ENCODE measurements at regions not wholly inside any gene's neighbourhood (a gene's known extent, or its start where the extent isn't known, plus 50 kb on each side); places are given as distances from the start of the nearest gene placed in this dataset.

DNA sequence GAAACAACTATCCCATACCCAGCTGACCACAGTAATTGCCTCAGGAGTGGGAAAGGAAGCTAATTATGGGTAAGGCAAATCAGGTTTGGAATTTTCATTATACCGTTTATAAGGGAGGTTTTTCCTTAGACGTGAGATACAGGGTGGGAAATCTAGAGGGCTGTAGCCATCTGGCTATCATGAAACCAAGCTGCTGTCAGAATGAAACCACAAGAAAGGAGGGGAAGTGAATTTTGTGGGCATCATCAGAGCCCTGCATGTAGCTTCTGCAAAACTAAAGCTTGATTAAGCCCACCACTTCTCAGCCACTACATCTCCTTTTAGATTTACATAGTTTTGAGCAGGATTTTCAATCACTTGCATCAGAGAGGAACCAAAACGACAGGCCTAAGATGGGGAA, 893.5 kb downstream of the TUSC7 start:
- Histone ChIP-seq H3K27me3 (ENCODE audit: insufficient read depth, low read length) (no peaks in the 10 kb centered on the region), H3K79me2 (ENCODE audit: control insufficient read depth, insufficient read depth, low read length, poor library complexity) (no peaks in the 10 kb centered on the region), H3K36me3 (ENCODE audit: control insufficient read depth in 1 of 2, insufficient read depth in 2 of 2, low read length in 2 of 2) (no peaks in the 10 kb centered on the region), H3K4me2 (ENCODE audit: low read length) (no peak overlapping the region), H2AFZ (ENCODE audit: insufficient read depth, low read length, poor library complexity) (no peak overlapping the region), H3K79me1 (ENCODE audit: low read length) (no peaks in the 10 kb centered on the region), H3K4ac (ENCODE audit: low read depth, low read length) (no peak overlapping the region), H2BK120ac (ENCODE audit: insufficient read depth, low read length, poor library complexity) (no peak overlapping the region), H3K4me1 (ENCODE audit: control insufficient read depth in 1 of 2, insufficient read depth in 2 of 2, low read length in 2 of 2) (no peaks in the 10 kb centered on the region), H4K91ac (ENCODE audit: low read depth, low read length) (no peak overlapping the region), H3K9ac (ENCODE audit: low read length) (no peak overlapping the region), H3K23ac (ENCODE audit: low read length) (no peak overlapping the region), H4K8ac (ENCODE audit: low read depth, low read length) (no peak overlapping the region), H2BK12ac (ENCODE audit: low read length) (no peak overlapping the region), H3K9me3 (ENCODE audit: insufficient read depth, low read depth, low read length) (no peaks in the 10 kb centered on the region), H3K4me3 (ENCODE audit: low read depth, low read length) (no peak overlapping the region), H4K12ac (ENCODE audit: low read depth, low read length) (no peak overlapping the region), H3K14ac (ENCODE audit: low read length) (no peak overlapping the region), H3K18ac (ENCODE audit: low read length) (no peak overlapping the region), H3K27ac (ENCODE audit: low read depth, low read length) (no peak overlapping the region), H2BK5ac (ENCODE audit: low read depth, low read length, poor library complexity) (no peak overlapping the region), H2AK5ac (ENCODE audit: low read length) (no peak overlapping the region)
- DNase-seq: no peak
- WGBS (ENCODE audit: extremely low coverage, insufficient coverage, insufficient read length): no CpG with 5 or more reads among the region's 3 CpGs

DNA sequence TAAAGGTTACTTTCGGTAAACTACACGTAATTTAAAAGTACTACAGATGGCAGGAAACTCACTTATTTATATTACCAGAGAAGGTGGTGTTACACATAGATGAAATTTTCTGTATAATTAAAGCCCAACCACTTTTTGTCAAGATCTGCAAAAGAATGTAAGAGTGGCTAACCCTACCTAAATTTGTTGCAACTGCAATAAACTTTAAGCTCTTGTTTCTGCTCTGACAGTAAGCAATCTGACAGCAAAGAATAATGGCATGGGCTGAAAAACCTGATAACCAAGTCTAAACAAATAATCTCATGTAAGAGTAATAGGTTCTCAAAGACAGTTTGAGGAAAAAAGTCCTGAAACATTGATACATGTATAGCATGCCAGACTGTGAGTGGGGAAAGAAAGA, 897.3 kb downstream of the TUSC7 start:
- Histone ChIP-seq H3K27me3 (ENCODE audit: insufficient read depth, low read length) (no peaks in the 10 kb centered on the region), H3K27ac (ENCODE audit: low read depth, low read length) (no peak overlapping the region), H3K18ac (ENCODE audit: low read length) (no peak overlapping the region), H2BK5ac (ENCODE audit: low read depth, low read length, poor library complexity) (no peak overlapping the region), H3K9me3 (ENCODE audit: insufficient read depth, low read depth, low read length) (no peaks in the 10 kb centered on the region), H3K4me1 (ENCODE audit: control insufficient read depth in 1 of 2, insufficient read depth in 2 of 2, low read length in 2 of 2) (no peaks in the 10 kb centered on the region), H3K9ac (ENCODE audit: low read length) (no peak overlapping the region), H3K36me3 (ENCODE audit: control insufficient read depth in 1 of 2, insufficient read depth in 2 of 2, low read length in 2 of 2) (no peaks in the 10 kb centered on the region), H2BK12ac (ENCODE audit: low read length) (no peak overlapping the region), H4K12ac (ENCODE audit: low read depth, low read length) (no peak overlapping the region), H2AFZ (ENCODE audit: insufficient read depth, low read length, poor library complexity) (no peak overlapping the region), H4K91ac (ENCODE audit: low read depth, low read length) (no peak overlapping the region), H3K14ac (ENCODE audit: low read length) (no peak overlapping the region), H3K79me2 (ENCODE audit: control insufficient read depth, insufficient read depth, low read length, poor library complexity) (no peaks in the 10 kb centered on the region), H3K4me3 (ENCODE audit: low read depth, low read length) (no peak overlapping the region), H2AK5ac (ENCODE audit: low read length) (no peak overlapping the region), H3K79me1 (ENCODE audit: low read length) (no peaks in the 10 kb centered on the region), H4K8ac (ENCODE audit: low read depth, low read length) (no peak overlapping the region), H3K4me2 (ENCODE audit: low read length) (no peak overlapping the region), H3K4ac (ENCODE audit: low read depth, low read length) (no peak overlapping the region), H3K23ac (ENCODE audit: low read length) (no peak overlapping the region), H2BK120ac (ENCODE audit: insufficient read depth, low read length, poor library complexity) (no peak overlapping the region)
- DNase-seq: no peak
- no CpG with 5 or more reads among the region's 2 CpGs for WGBS (ENCODE audit: extremely low coverage, insufficient coverage, insufficient read length)

DNA sequence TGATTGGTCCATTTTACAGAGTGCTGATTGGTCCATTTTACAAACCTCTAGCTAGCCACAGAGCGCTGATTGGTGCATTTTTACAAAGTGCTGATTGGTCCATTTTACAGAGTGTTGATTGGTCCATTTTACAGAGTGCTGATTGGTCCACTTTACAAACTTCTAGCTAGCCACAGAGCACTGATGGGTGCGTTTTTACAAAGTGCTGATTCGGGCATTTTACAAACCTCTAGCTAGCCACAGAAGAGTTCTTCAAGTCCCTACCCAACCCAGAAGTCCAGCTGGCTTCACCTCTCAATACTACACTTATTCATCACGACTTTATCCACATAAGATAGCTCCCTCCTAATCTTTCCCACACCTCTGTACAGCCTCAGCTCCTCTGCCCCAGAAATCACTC, 899.8 kb downstream of the TUSC7 start:
- WGBS (ENCODE audit: extremely low coverage, insufficient coverage, insufficient read length): 100% methylated on average over 1 of the region's 4 CpGs
- no peak overlapping the region for H3K4me3 ChIP-seq (ENCODE audit: low read depth, low read length)
- no peak overlapping the region for H3K27ac ChIP-seq (ENCODE audit: low read depth, low read length)
- H3K9ac ChIP-seq (ENCODE audit: low read length): no peak overlapping the region
- no peak overlapping the region for H3K18ac ChIP-seq (ENCODE audit: low read length)
- H4K8ac ChIP-seq (ENCODE audit: low read depth, low read length): no peak overlapping the region
- no peak overlapping the region for H2BK5ac ChIP-seq (ENCODE audit: low read depth, low read length, poor library complexity)
- no peaks in the 10 kb centered on the region for H3K27me3 ChIP-seq (ENCODE audit: insufficient read depth, low read length)
- no peak overlapping the region for H3K4ac ChIP-seq (ENCODE audit: low read depth, low read length)
- no peak overlapping the region for H2AFZ ChIP-seq (ENCODE audit: insufficient read depth, low read length, poor library complexity)
- H3K79me2 ChIP-seq (ENCODE audit: control insufficient read depth, insufficient read depth, low read length, poor library complexity): no peaks in the 10 kb centered on the region
- no peak overlapping the region for H3K23ac ChIP-seq (ENCODE audit: low read length)
- no peaks in the 10 kb centered on the region for H3K4me1 ChIP-seq (ENCODE audit: control insufficient read depth in 1 of 2, insufficient read depth in 2 of 2, low read length in 2 of 2)
- H3K4me2 ChIP-seq (ENCODE audit: low read length): no peak overlapping the region
- no peak overlapping the region for H2AK5ac ChIP-seq (ENCODE audit: low read length)
- H3K14ac ChIP-seq (ENCODE audit: low read length): no peak overlapping the region
- H2BK12ac ChIP-seq (ENCODE audit: low read length): no peak overlapping the region
- H3K36me3 ChIP-seq (ENCODE audit: control insufficient read depth in 1 of 2, insufficient read depth in 2 of 2, low read length in 2 of 2): no peaks in the 10 kb centered on the region
- H3K79me1 ChIP-seq (ENCODE audit: low read length): no peaks in the 10 kb centered on the region
- no peaks in the 10 kb centered on the region for H3K9me3 ChIP-seq (ENCODE audit: insufficient read depth, low read depth, low read length)
- no peak overlapping the region for H4K91ac ChIP-seq (ENCODE audit: low read depth, low read length)
- H2BK120ac ChIP-seq (ENCODE audit: insufficient read depth, low read length, poor library complexity): no peak overlapping the region
- no peak for DNase-seq
- no peak overlapping the region for H4K12ac ChIP-seq (ENCODE audit: low read depth, low read length)

DNA sequence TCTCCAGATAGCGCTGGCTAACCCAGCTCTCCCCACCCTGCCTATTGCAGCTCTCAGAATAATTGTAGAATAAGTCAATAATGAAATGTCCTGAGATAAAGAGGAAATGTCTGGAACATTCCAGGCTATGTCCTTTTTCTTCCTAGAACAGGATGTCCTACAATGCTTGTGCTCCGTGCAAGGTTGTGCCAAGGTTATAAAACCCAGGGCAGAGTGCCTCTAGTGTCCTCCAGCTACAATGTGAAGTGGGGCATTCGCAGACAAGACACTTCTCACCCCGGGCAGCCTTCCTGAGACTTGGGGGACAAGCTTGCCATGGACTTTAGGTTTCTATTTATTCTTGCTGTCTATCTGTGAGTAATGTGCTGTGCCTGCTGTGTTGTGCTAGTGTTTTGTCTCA, 900.6 kb downstream of the TUSC7 start:
- Histone ChIP-seq H3K79me2 (ENCODE audit: control insufficient read depth, insufficient read depth, low read length, poor library complexity) (no peaks in the 10 kb centered on the region), H3K4ac (ENCODE audit: low read depth, low read length) (no peak overlapping the region), H3K4me3 (ENCODE audit: low read depth, low read length) (no peak overlapping the region), H3K9ac (ENCODE audit: low read length) (no peak overlapping the region), H3K9me3 (ENCODE audit: insufficient read depth, low read depth, low read length) (no peaks in the 10 kb centered on the region), H3K36me3 (ENCODE audit: control insufficient read depth in 1 of 2, insufficient read depth in 2 of 2, low read length in 2 of 2) (no peaks in the 10 kb centered on the region), H2BK12ac (ENCODE audit: low read length) (no peak overlapping the region), H3K27me3 (ENCODE audit: insufficient read depth, low read length) (no peaks in the 10 kb centered on the region), H3K79me1 (ENCODE audit: low read length) (no peaks in the 10 kb centered on the region), H3K14ac (ENCODE audit: low read length) (no peak overlapping the region), H2BK120ac (ENCODE audit: insufficient read depth, low read length, poor library complexity) (no peak overlapping the region), H3K18ac (ENCODE audit: low read length) (no peak overlapping the region), H4K12ac (ENCODE audit: low read depth, low read length) (no peak overlapping the region), H4K8ac (ENCODE audit: low read depth, low read length) (no peak overlapping the region), H2AK5ac (ENCODE audit: low read length) (no peak overlapping the region), H3K27ac (ENCODE audit: low read depth, low read length) (no peak overlapping the region), H2BK5ac (ENCODE audit: low read depth, low read length, poor library complexity) (no peak overlapping the region), H3K4me2 (ENCODE audit: low read length) (no peak overlapping the region), H4K91ac (ENCODE audit: low read depth, low read length) (no peak overlapping the region), H2AFZ (ENCODE audit: insufficient read depth, low read length, poor library complexity) (no peak overlapping the region), H3K4me1 (ENCODE audit: control insufficient read depth in 1 of 2, insufficient read depth in 2 of 2, low read length in 2 of 2) (no peaks in the 10 kb centered on the region), H3K23ac (ENCODE audit: low read length) (no peak overlapping the region)
- no CpG with 5 or more reads among the region's 4 CpGs for WGBS (ENCODE audit: extremely low coverage, insufficient coverage, insufficient read length)
- no peak for DNase-seq

All from trophoblast cell (in vitro differentiated cells and primary cell).